HCT116 (cell line): ENCODE measurements at regions not wholly inside any gene's neighbourhood (a gene's known extent, or its start where the extent isn't known, plus 50 kb on each side); places are given as distances from the start of the nearest gene placed in this dataset.

Source experiments
- ATAC-seq: fragments of 200-7000 bp; cut with Tn5 transposase; 2 replicates; pipeline ENCODE4 v1.9.1; 2020; ENCODE audit warnings: mild to moderate bottlenecking, moderate library complexity
- BruUV-seq: library from RNA; stranded (reverse); fragments of 400-500 nt; replicated peaks from 2 replicates; lab custom pipeline; 2021; lab: Mats Ljungman, UMichigan
- CTCF ChIA-PET: fragments of 300-600 bp; sonication (Branson Sonifier 250); formaldehyde crosslinking; loops from one replicate; lab custom pipeline; 2021; ENCODE audit warnings: antibody characterized with exemption; lab: Charles Lee
- POLR2A ChIA-PET: fragments of 300-600, 350-600 bp; sonication (Branson Sonifier 250); formaldehyde crosslinking; loops from one replicate; lab custom pipeline; 2021; ENCODE audit warnings: antibody characterized with exemption; lab: Charles Lee
- RAD21 ChIA-PET, 2 experiments: fragments of 300-600 bp; sonication (Branson Sonifier 250); formaldehyde crosslinking; loops; one replicate each; lab custom pipeline; 2023; ENCODE audit warnings: low total read pairs in 2 of 2; ENCODE audit not compliant: uncharacterized antibody in 2 of 2, unreplicated experiment in 2 of 2, low non-redundant PET in 1 of 2; lab: Charles Lee
- DNase-seq: peaks from one replicate; pipeline ENCODE4 v3.0.0-alpha.2; 2010; ENCODE audit warnings: low read depth, low spot score
- H2AFZ ChIP-seq: fragments of 200-600 bp; shearing (Covaris generic), sonication (generic); 2 replicates; pipeline ENCODE4 v1.6.1; 2017; ENCODE audit warnings: low read depth, mixed run types, mixed read lengths, antibody characterized with exemption, low read length; ENCODE audit not compliant: poor library complexity, severe bottlenecking
- H3K27ac ChIP-seq: 2 replicates; pipeline ENCODE4 v1.5.1; 2012; ENCODE audit warnings: low read depth, low read length
- H3K27me3 ChIP-seq: fragments of 200-600 bp; sonication (generic); 2 replicates; pipeline ENCODE4 v1.6.1; 2016; ENCODE audit warnings: mixed run types, low read length, mixed read lengths; ENCODE audit not compliant: insufficient read depth
- H3K36me3 ChIP-seq, 2 experiments: fragments of 200-500 bp in 1 of 2; fragments of 200-600 bp in 1 of 2; sonication (Bioruptor generic) in 1 of 2; sonication (generic) in 1 of 2; 2 replicates each; pipeline versions ENCODE4 v1.5.1 to v1.6.1; 2014 to 2016; ENCODE audit warnings: low read length in 2 of 2, inconsistent platforms in 1 of 2, mixed read lengths in 1 of 2, mixed run types in 1 of 2; ENCODE audit not compliant: insufficient read depth in 2 of 2, control insufficient read depth in 1 of 2
- H3K4me1 ChIP-seq, 2 experiments: fragments of 200-600 bp in 1 of 2; sonication (generic) in 1 of 2; 2 replicates each; pipeline versions ENCODE4 v1.5.1 to v1.6.1; 2012 to 2017; ENCODE audit warnings: low read length in 2 of 2, inconsistent platforms in 1 of 2, mild to moderate bottlenecking in 1 of 2, mixed read lengths in 1 of 2, mixed run types in 1 of 2, moderate library complexity in 1 of 2; ENCODE audit not compliant: insufficient read depth in 2 of 2, control insufficient read depth in 1 of 2
- H3K4me2 ChIP-seq: fragments of 200-600 bp; sonication (generic); 2 replicates; pipeline ENCODE4 v1.6.1; 2017; ENCODE audit warnings: mixed run types, low read length, mixed read lengths
- H3K4me3 ChIP-seq, 2 experiments: fragments of 200-600 bp in 1 of 2; sonication (generic) in 1 of 2; replicated peaks in 1 of 2; 2 replicates each; pipeline ENCODE4 v1.5.1; 2011 to 2016; ENCODE audit warnings: low read length in 2 of 2, control low read depth in 1 of 2, low read depth in 1 of 2, mild to moderate bottlenecking in 1 of 2, mixed read lengths in 1 of 2, mixed run types in 1 of 2
- H3K79me2 ChIP-seq: fragments of 200-600 bp; sonication (generic); 2 replicates; pipeline ENCODE4 v1.6.1; 2017; ENCODE audit warnings: mild to moderate bottlenecking, mixed run types, low read length, moderate library complexity, mixed read lengths; ENCODE audit not compliant: insufficient read depth
- H3K9ac ChIP-seq: fragments of 200-600 bp; sonication (generic); 2 replicates; pipeline ENCODE4 v1.6.1; 2016; ENCODE audit warnings: low read length, mixed read lengths
- H3K9me2 ChIP-seq: fragments of 200-600 bp; sonication (generic), shearing (Covaris generic); 2 replicates; pipeline ENCODE4 v1.6.1; 2017; ENCODE audit warnings: mixed run types, mild to moderate bottlenecking, moderate library complexity; ENCODE audit not compliant: insufficient read depth
- H3K9me3 ChIP-seq, 2 experiments: fragments of 200-500 bp in 1 of 2; fragments of 200-600 bp in 1 of 2; sonication (Bioruptor generic) in 1 of 2; sonication (generic) in 1 of 2; 2 replicates each; pipeline ENCODE4 v1.6.1; 2014 to 2017; ENCODE audit warnings: low read length in 2 of 2, mixed read lengths in 2 of 2, inconsistent platforms in 1 of 2, low read depth in 1 of 2, mild to moderate bottlenecking in 1 of 2, mixed run types in 1 of 2, moderate library complexity in 1 of 2; ENCODE audit not compliant: control insufficient read depth in 1 of 2, insufficient read depth in 1 of 2
- H4K20me1 ChIP-seq: fragments of 200-600 bp; sonication (generic), shearing (Covaris generic); 2 replicates; pipeline ENCODE4 v1.6.1; 2017; ENCODE audit warnings: mixed run types, mild to moderate bottlenecking, moderate library complexity; ENCODE audit not compliant: insufficient read depth
- ATF3 ChIP-seq: IDR thresholded peaks from 2 replicates; pipeline ENCODE4 v1.6.1; 2012
- CEBPB ChIP-seq: IDR thresholded peaks from 2 replicates; pipeline ENCODE4 v1.6.1; 2012; ENCODE audit warnings: low read depth
- ELF1 ChIP-seq: IDR thresholded peaks from 2 replicates; pipeline ENCODE4 v1.6.1; 2012; ENCODE audit warnings: low read depth, borderline replicate concordance
- EZH2phosphoT487 ChIP-seq: fragments of 200-600 bp; IDR thresholded peaks from 2 replicates; pipeline ENCODE4 v1.6.1; 2018; ENCODE audit warnings: antibody characterized with exemption, borderline replicate concordance
- JUND ChIP-seq: IDR thresholded peaks from 2 replicates; pipeline ENCODE4 v1.6.1; 2012
- RAD21 ChIP-seq: IDR thresholded peaks from 2 replicates; pipeline ENCODE4 v1.6.1; 2012; ENCODE audit warnings: low read depth, mild to moderate bottlenecking
- SIN3A ChIP-seq: IDR thresholded peaks from 2 replicates; pipeline ENCODE4 v1.6.1; 2012; ENCODE audit warnings: low read depth
- SP1 ChIP-seq: IDR thresholded peaks from 2 replicates; pipeline ENCODE4 v1.6.1; 2012; ENCODE audit warnings: low read depth
- SRF ChIP-seq: IDR thresholded peaks from 2 replicates; pipeline ENCODE4 v1.6.1; 2012; ENCODE audit warnings: low read depth
- ZBTB33 ChIP-seq: IDR thresholded peaks from 2 replicates; pipeline ENCODE4 v1.6.1; 2011; ENCODE audit warnings: mild to moderate bottlenecking, low read length, moderate library complexity; ENCODE audit not compliant: insufficient replicate concordance; ENCODE audit errors: extremely low read depth
- ZNF274 ChIP-seq: fragments of 200-500 bp; sonication (Bioruptor generic); IDR thresholded peaks from 2 replicates; pipeline ENCODE4 v1.6.1; 2014; ENCODE audit warnings: mild to moderate bottlenecking, low read depth, low read length, inconsistent platforms
- intact Hi-C: fragments of 100-400 bp; cut with micrococcal nuclease; formaldehyde crosslinking; loops from 2 replicates; pipeline ENCODE4 v1.10.0; 2022
- TF ChIP-seq, protein P1 (sequence below): IDR thresholded peaks from 2 replicates; pipeline ENCODE4 v1.6.1; 2012
- TF ChIP-seq, protein P2 (sequence below), 3 experiments: fragments of 200-600 bp in 1 of 3; sonication (generic) in 1 of 3; IDR thresholded peaks in 2 of 3; conservative IDR thresholded peaks in 1 of 3; 2 replicates each; pipeline ENCODE4 v1.5.1; 2012 to 2017; ENCODE audit warnings: low read depth in 2 of 3, low read length in 2 of 3, antibody characterized with exemption in 1 of 3, borderline replicate concordance in 1 of 3, control low read depth in 1 of 3, mild to moderate bottlenecking in 1 of 3, mixed read lengths in 1 of 3, mixed run types in 1 of 3, moderate library complexity in 1 of 3; ENCODE audit not compliant: insufficient read depth in 1 of 3

GRCh38 chr2:81481242-81481993 lies 1176.9 kb upstream of the LRRTM1 start (continued):
- no peak for TF ChIP-seq ZBTB33
- TF ChIP-seq, protein P1, sequence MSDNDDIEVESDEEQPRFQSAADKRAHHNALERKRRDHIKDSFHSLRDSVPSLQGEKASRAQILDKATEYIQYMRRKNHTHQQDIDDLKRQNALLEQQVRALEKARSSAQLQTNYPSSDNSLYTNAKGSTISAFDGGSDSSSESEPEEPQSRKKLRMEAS = no peak
- no peak for TF ChIP-seq ZNF274
- no peak for TF ChIP-seq JUND
- no peak for TF ChIP-seq CEBPB
- no peak for TF ChIP-seq ELF1
- no peak for TF ChIP-seq SP1
- TF ChIP-seq, protein P2, sequence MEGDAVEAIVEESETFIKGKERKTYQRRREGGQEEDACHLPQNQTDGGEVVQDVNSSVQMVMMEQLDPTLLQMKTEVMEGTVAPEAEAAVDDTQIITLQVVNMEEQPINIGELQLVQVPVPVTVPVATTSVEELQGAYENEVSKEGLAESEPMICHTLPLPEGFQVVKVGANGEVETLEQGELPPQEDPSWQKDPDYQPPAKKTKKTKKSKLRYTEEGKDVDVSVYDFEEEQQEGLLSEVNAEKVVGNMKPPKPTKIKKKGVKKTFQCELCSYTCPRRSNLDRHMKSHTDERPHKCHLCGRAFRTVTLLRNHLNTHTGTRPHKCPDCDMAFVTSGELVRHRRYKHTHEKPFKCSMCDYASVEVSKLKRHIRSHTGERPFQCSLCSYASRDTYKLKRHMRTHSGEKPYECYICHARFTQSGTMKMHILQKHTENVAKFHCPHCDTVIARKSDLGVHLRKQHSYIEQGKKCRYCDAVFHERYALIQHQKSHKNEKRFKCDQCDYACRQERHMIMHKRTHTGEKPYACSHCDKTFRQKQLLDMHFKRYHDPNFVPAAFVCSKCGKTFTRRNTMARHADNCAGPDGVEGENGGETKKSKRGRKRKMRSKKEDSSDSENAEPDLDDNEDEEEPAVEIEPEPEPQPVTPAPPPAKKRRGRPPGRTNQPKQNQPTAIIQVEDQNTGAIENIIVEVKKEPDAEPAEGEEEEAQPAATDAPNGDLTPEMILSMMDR (IDR thresholded peaks at IDR 0.05 in 2 of 3, conservative IDR thresholded peaks at IDR 0.05 in 1 of 3; ENCODE audit: borderline replicate concordance in 1 of 3, insufficient read depth in 1 of 3, low read depth in 2 of 3, low read length in 2 of 3) = no peak

GRCh38 chr2:81467096-81467495 lies 1162.5 kb upstream of the LRRTM1 start:
- no peak for ATAC-seq
- intact Hi-C loops = no loop called here
- BruUV-seq = no TSS peak
- Histone ChIP-seq H3K27ac (no peak overlapping the region), H4K20me1 (no peaks in the 10 kb centered on the region), H3K9ac (no peak overlapping the region), H3K79me2 (no peaks in the 10 kb centered on the region), H3K4me2 (no peak overlapping the region), H3K27me3 (no peaks in the 10 kb centered on the region), H3K9me3 (no peaks in the 10 kb centered on the region), H3K4me3 (no peak overlapping the region), H3K4me1 (no peaks in the 10 kb centered on the region), H3K9me2 (no peaks in the 10 kb centered on the region), H2AFZ (no peak overlapping the region), H3K36me3 (no peaks in the 10 kb centered on the region)
- RAD21 ChIA-PET = no interaction called here
- POLR2A ChIA-PET = no interaction called here
- CTCF ChIA-PET = no interaction called here
- no peak for DNase-seq
- TF ChIP-seq, protein P1 = no peak
- TF ChIP-seq EZH2phosphoT487 (no peak), SIN3A (no peak), SRF (no peak), JUND (no peak), RAD21 (no peak), ZNF274 (no peak), ZBTB33 (no peak), ATF3 (no peak)
- TF ChIP-seq, protein P2 (IDR thresholded peaks at IDR 0.05 in 2 of 3, conservative IDR thresholded peaks at IDR 0.05 in 1 of 3; ENCODE audit: borderline replicate concordance in 1 of 3, insufficient read depth in 1 of 3, low read depth in 2 of 3, low read length in 2 of 3) = no peak
